IPS-NIHi11 (cell line): ENCODE measurements at regions not wholly inside any gene's neighbourhood (a gene's known extent, or its start where the extent isn't known, plus 50 kb on each side); places are given as distances from the start of the nearest gene placed in this dataset.

Experiments
- DNase-seq: peaks from one replicate; pipeline ENCODE4 v3.0.0; 2012; ENCODE audit warnings: mixed read lengths, low spot score

- DNase-seq = no peak
These were observed 276.1 kb upstream of the NEBL start for GRCh38 chr10:21172930-21173801.

- no peak for DNase-seq
These were observed 275.4 kb upstream of the NEBL start for GRCh38 chr10:21172542-21172929.

GRCh38 chr10:21171936-21172541 lies 274.9 kb upstream of the NEBL start:
- DNase-seq = no peak

- DNase-seq = peak; percentile 47
These were observed 274.3 kb upstream of the NEBL start for GRCh38 chr10:21171197-21171935.

- DNase-seq = no peak
These were observed 273.1 kb upstream of the NEBL start for GRCh38 chr10:21170216-21170615.

GRCh38 chr10:21169271-21169670 lies 272.2 kb upstream of the NEBL start:
- DNase-seq = no peak

GRCh38 chr10:21167288-21168010 lies 270.3 kb upstream of the NEBL start:
- no peak for DNase-seq

GRCh38 chr10:21166557-21167287 lies 269.6 kb upstream of the NEBL start:
- no peak for DNase-seq

GRCh38 chr10:21165489-21165888 lies 268.4 kb upstream of the NEBL start:
- DNase-seq = no peak

- DNase-seq = no peak
These were observed 267.6 kb upstream of the NEBL start for GRCh38 chr10:21164687-21165086.

- DNase-seq = no peak
These were observed 265.8 kb upstream of the NEBL start for GRCh38 chr10:21162948-21163347.

- no peak for DNase-seq
These were observed 264.5 kb upstream of the NEBL start for GRCh38 chr10:21161647-21162046.

GRCh38 chr10:21161090-21161625 lies 264.0 kb upstream of the NEBL start:
- DNase-seq = no peak

- no peak for DNase-seq
These were observed 263.0 kb upstream of the NEBL start for GRCh38 chr10:21160116-21160515.

- DNase-seq = no peak
These were observed 262.6 kb upstream of the NEBL start for GRCh38 chr10:21159669-21160068.

- DNase-seq = no peak
These were observed 261.2 kb upstream of the NEBL start for GRCh38 chr10:21158301-21158700.

- DNase-seq = no peak
These were observed 260.6 kb upstream of the NEBL start for GRCh38 chr10:21157664-21158063.

GRCh38 chr10:21150166-21150565 lies 253.1 kb upstream of the NEBL start:
- DNase-seq = no peak

GRCh38 chr10:21146436-21146789 lies 249.3 kb upstream of the NEBL start:
- DNase-seq = no peak

GRCh38 chr10:21145751-21146435 lies 248.8 kb upstream of the NEBL start:
- DNase-seq = peak; percentile 44

- no peak for DNase-seq
These were observed 246.9 kb upstream of the NEBL start for GRCh38 chr10:21144047-21144446.
